Endothelial cell of umbilical vein (primary cell): ENCODE measurements at regions not wholly inside any gene's neighbourhood (a gene's known extent, or its start where the extent isn't known, plus 50 kb on each side); places are given as distances from the start of the nearest gene placed in this dataset.

ENCODE experiments used
- BruUV-seq: library from RNA; stranded (reverse); fragments of 400-500 nt; replicated peaks from 2 replicates; lab custom pipeline; 2021; lab: Mats Ljungman, UMichigan
- CTCF ChIA-PET: fragments of 300-600, 350-600 bp; sonication (Branson Sonifier 250); formaldehyde crosslinking; loops from one replicate; lab custom pipeline; 2021; ENCODE audit warnings: antibody characterized with exemption, inconsistent platforms; lab: Charles Lee
- POLR2A ChIA-PET: fragments of 300-600, 350-600 bp; sonication (Branson Sonifier 250); formaldehyde crosslinking; loops from one replicate; lab custom pipeline; 2021; ENCODE audit warnings: antibody characterized with exemption, inconsistent platforms; lab: Charles Lee
- DNase-seq: peaks from one replicate; pipeline ENCODE4 v3.0.0-alpha.2; 2011; ENCODE audit warnings: low read depth, low spot score
- FAIRE-seq: peaks from 2 replicates; lab custom pipeline; 2011; peaks lifted over from hg19 to GRCh38; lab: Jason Lieb, UNC
- H2AFZ ChIP-seq: 2 replicates; pipeline ENCODE4 v1.6.0; 2012; ENCODE audit warnings: low read depth, low read length, control low read depth, inconsistent platforms
- H3K27ac ChIP-seq: 2 replicates; pipeline ENCODE4 v1.5.1; 2011; ENCODE audit warnings: low read depth, mild to moderate bottlenecking, control low read depth, low read length, moderate library complexity; ENCODE audit not compliant: insufficient read depth
- H3K27me3 ChIP-seq, 2 experiments: 2 replicates each; pipeline versions ENCODE4 v1.6.0 to v1.6.1; 2011; ENCODE audit warnings: low read length in 2 of 2, mixed read lengths in 1 of 2; ENCODE audit not compliant: control insufficient read depth in 2 of 2, insufficient read depth in 2 of 2
- H3K36me3 ChIP-seq, 2 experiments: 2 replicates in 1 of 2; 3 replicates in 1 of 2; pipeline ENCODE4 v1.5.1; 2011; ENCODE audit warnings: low read length in 2 of 2, mild to moderate bottlenecking in 1 of 2, moderate library complexity in 1 of 2; ENCODE audit not compliant: control insufficient read depth in 2 of 2, insufficient read depth in 2 of 2; ENCODE audit errors: extremely low read depth in 1 of 2
- H3K4me1 ChIP-seq: 3 replicates; pipeline ENCODE4 v1.5.1; 2011; ENCODE audit warnings: mild to moderate bottlenecking, low read length; ENCODE audit not compliant: control insufficient read depth, insufficient read depth; ENCODE audit errors: extremely low read depth
- H3K4me2 ChIP-seq: 2 replicates; pipeline ENCODE4 v1.6.1; 2011; ENCODE audit warnings: low read length, control low read depth, mixed read lengths; ENCODE audit not compliant: insufficient read depth
- H3K4me3 ChIP-seq, 3 experiments: fragments of 200-600 bp in 1 of 3; sonication (generic), shearing (Covaris generic) in 1 of 3; replicated peaks in 1 of 3; 2 replicates each; pipeline ENCODE4 v1.5.1; 2011 to 2016; ENCODE audit warnings: control low read depth in 3 of 3, low read length in 3 of 3, mild to moderate bottlenecking in 2 of 3, inconsistent platforms in 1 of 3, low read depth in 1 of 3, moderate library complexity in 1 of 3; ENCODE audit not compliant: insufficient read depth in 1 of 3
- H3K79me2 ChIP-seq: 2 replicates; pipeline ENCODE4 v1.6.0; 2012; ENCODE audit warnings: low read length, inconsistent platforms; ENCODE audit not compliant: control insufficient read depth, insufficient read depth
- H3K9ac ChIP-seq: replicated peaks from 2 replicates; pipeline ENCODE3; 2011; ENCODE audit warnings: low read length, control low read depth; ENCODE audit not compliant: insufficient read depth; ENCODE audit errors: extremely low read depth
- H3K9me1 ChIP-seq: replicated peaks from 3 replicates; pipeline ENCODE4 v1.6.0; 2011; ENCODE audit warnings: mild to moderate bottlenecking, low read length; ENCODE audit not compliant: control insufficient read depth, insufficient read depth; ENCODE audit errors: extremely low read depth
- H3K9me3 ChIP-seq: replicated peaks from 2 replicates; pipeline ENCODE4 v1.5.1; 2012; ENCODE audit warnings: low read length, inconsistent platforms; ENCODE audit not compliant: control insufficient read depth, insufficient read depth
- H4K20me1 ChIP-seq: replicated peaks from 2 replicates; pipeline ENCODE3; 2011; ENCODE audit warnings: mild to moderate bottlenecking, low read length; ENCODE audit not compliant: control insufficient read depth, insufficient read depth; ENCODE audit errors: extremely low read depth
- EZH2 ChIP-seq: IDR thresholded peaks from 2 replicates; pipeline ENCODE4 v1.6.1; 2012; ENCODE audit warnings: borderline replicate concordance, low read depth, mild to moderate bottlenecking, moderate library complexity, low read length, inconsistent platforms; ENCODE audit not compliant: severe bottlenecking
- FOS ChIP-seq: IDR thresholded peaks from 2 replicates; pipeline ENCODE4 v1.6.1; 2011; ENCODE audit warnings: mild to moderate bottlenecking, low read length, moderate library complexity, borderline replicate concordance; ENCODE audit not compliant: insufficient read depth
- GATA2 ChIP-seq: IDR thresholded peaks from 2 replicates; pipeline ENCODE4 v1.7.0; 2011; ENCODE audit warnings: low read depth, mild to moderate bottlenecking, moderate library complexity, mixed read lengths, low read length; ENCODE audit not compliant: insufficient read length, insufficient read depth
- JUN ChIP-seq: IDR thresholded peaks from 2 replicates; pipeline ENCODE4 v1.6.1; 2011; ENCODE audit warnings: borderline replicate concordance, low read depth; ENCODE audit not compliant: insufficient read length, insufficient read depth
- MYC ChIP-seq: IDR thresholded peaks from one replicate; pipeline ENCODE4 v1.6.1; 2011; ENCODE audit warnings: mild to moderate bottlenecking, low read depth, low read length
- POLR2A ChIP-seq: IDR thresholded peaks from 2 replicates; pipeline ENCODE4 v1.6.1; 2012; ENCODE audit warnings: low read depth, mild to moderate bottlenecking, control low read depth, low read length
- POLR2AphosphoS5 ChIP-seq: IDR thresholded peaks from 2 replicates; pipeline ENCODE4 v1.6.1; 2012; ENCODE audit warnings: low read depth, mild to moderate bottlenecking, control low read depth, low read length, moderate library complexity; ENCODE audit not compliant: insufficient read depth
- dilution Hi-C: fragments of 300-500 bp; cut with MboI; formaldehyde crosslinking; loops from one replicate; pipeline ENCODE4 v1.15.0; 2019; ENCODE audit warnings: low sequenced_read_pairs; ENCODE audit not compliant: extremely low pct_ligation_motif_present
- intact Hi-C: fragments of 100-400 bp; cut with micrococcal nuclease; formaldehyde crosslinking; loops from one replicate; pipeline ENCODE4 v1.10.0; 2022
- TF ChIP-seq, protein P1 (sequence below): IDR thresholded peaks from 2 replicates; pipeline ENCODE4 v1.6.1; 2011; ENCODE audit not compliant: insufficient read depth, insufficient read length
- TF ChIP-seq, protein P2 (sequence below), 2 donors: IDR thresholded peaks; 1 replicate in 1 of 2; 2 replicates in 1 of 2; pipeline ENCODE4 v1.5.1; 2011; ENCODE audit warnings: low read length in 2 of 2, mild to moderate bottlenecking in 2 of 2, moderate library complexity in 2 of 2, control low read depth in 1 of 2, inconsistent platforms in 1 of 2, low read depth in 1 of 2; ENCODE audit not compliant: insufficient read depth in 1 of 2; ENCODE audit errors: extremely low read depth in 1 of 2

DNA sequence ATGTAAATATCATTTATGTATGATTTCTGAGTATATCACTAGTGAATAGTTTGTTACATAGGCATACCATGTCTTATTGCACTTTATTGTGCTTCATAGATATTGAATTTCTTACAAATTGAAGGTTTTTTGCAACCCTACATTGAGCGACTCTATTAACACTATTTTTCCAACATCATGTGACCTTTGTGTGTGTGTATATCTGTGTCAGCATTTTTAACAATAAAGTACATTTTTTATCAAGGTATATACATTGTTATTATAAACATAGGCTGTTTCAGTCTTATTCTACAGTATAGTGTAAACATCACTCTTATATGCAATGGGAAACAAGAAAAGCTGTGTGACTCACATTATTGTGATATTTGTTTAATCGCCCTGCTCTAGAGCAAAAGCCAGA lies 1944.9 kb downstream of the TP53TG3F start:
- no peak overlapping the region for H3K4me2 ChIP-seq
- no peaks in the 10 kb centered on the region for H3K27me3 ChIP-seq
- H3K9me1 ChIP-seq = no peaks in the 10 kb centered on the region
- BruUV-seq = no TSS peak
- dilution Hi-C loops = no loop called here
- ChIA-PET POLR2A (no interaction called here), CTCF (no interaction called here)
- H3K9ac ChIP-seq = no peak overlapping the region
- H3K9me3 ChIP-seq = peaks cover 8% of the 10 kb centered on the region
- H3K27ac ChIP-seq = no peak overlapping the region
- H3K79me2 ChIP-seq = no peaks in the 10 kb centered on the region
- H4K20me1 ChIP-seq = no peaks in the 10 kb centered on the region
- no peaks in the 10 kb centered on the region for H3K4me1 ChIP-seq
- intact Hi-C loops = no loop called here
- no peaks in the 10 kb centered on the region for H3K36me3 ChIP-seq
- no peak for FAIRE-seq
- no peak for TF ChIP-seq MYC
- no peak for TF ChIP-seq FOS
- TF ChIP-seq EZH2 = no peak
- TF ChIP-seq, protein P1, sequence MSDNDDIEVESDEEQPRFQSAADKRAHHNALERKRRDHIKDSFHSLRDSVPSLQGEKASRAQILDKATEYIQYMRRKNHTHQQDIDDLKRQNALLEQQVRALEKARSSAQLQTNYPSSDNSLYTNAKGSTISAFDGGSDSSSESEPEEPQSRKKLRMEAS = no peak
- TF ChIP-seq JUN = no peak
- no peak for TF ChIP-seq POLR2A
- no peak for TF ChIP-seq GATA2
- TF ChIP-seq, protein P2, sequence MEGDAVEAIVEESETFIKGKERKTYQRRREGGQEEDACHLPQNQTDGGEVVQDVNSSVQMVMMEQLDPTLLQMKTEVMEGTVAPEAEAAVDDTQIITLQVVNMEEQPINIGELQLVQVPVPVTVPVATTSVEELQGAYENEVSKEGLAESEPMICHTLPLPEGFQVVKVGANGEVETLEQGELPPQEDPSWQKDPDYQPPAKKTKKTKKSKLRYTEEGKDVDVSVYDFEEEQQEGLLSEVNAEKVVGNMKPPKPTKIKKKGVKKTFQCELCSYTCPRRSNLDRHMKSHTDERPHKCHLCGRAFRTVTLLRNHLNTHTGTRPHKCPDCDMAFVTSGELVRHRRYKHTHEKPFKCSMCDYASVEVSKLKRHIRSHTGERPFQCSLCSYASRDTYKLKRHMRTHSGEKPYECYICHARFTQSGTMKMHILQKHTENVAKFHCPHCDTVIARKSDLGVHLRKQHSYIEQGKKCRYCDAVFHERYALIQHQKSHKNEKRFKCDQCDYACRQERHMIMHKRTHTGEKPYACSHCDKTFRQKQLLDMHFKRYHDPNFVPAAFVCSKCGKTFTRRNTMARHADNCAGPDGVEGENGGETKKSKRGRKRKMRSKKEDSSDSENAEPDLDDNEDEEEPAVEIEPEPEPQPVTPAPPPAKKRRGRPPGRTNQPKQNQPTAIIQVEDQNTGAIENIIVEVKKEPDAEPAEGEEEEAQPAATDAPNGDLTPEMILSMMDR (IDR thresholded peaks at IDR 0.05; ENCODE audit: extremely low read depth in 1 of 2, insufficient read depth in 1 of 2, low read depth in 1 of 2, low read length in 2 of 2) = no peak
- TF ChIP-seq POLR2AphosphoS5 = no peak
- DNase-seq = no peak
- H2AFZ ChIP-seq = no peak overlapping the region
- no peak overlapping the region for H3K4me3 ChIP-seq
